HepG2 (cell line): ENCODE measurements at regions not wholly inside any gene's neighbourhood (a gene's known extent, or its start where the extent isn't known, plus 50 kb on each side); places are given as distances from the start of the nearest gene placed in this dataset.

Experiments
- ATAC-seq: fragments of 200-7000 bp; cut with Tn5 transposase; 3 replicates; pipeline ENCODE4 v1.9.1; 2020; ENCODE audit warnings: mild to moderate bottlenecking, moderate library complexity
- BruUV-seq: library from RNA; stranded (reverse); fragments of 400-500 nt; replicated peaks from 2 replicates; lab custom pipeline; 2021; lab: Mats Ljungman, UMichigan
- CTCF ChIA-PET: fragments of 300-600 bp; formaldehyde crosslinking; extraction: SDS; loops from one replicate; lab custom pipeline; 2021; ENCODE audit warnings: low total read pairs, inconsistent platforms, low intra/inter-chr PET ratio; lab: Yijun Ruan, JAX
- POLR2A ChIA-PET: fragments of 350-600 bp; sonication (Branson Sonifier 250); formaldehyde crosslinking; loops from one replicate; lab custom pipeline; 2020; ENCODE audit warnings: antibody characterized with exemption, inconsistent platforms; lab: Yijun Ruan, JAX
- DNase-seq: peaks from one replicate; pipeline ENCODE4 v3.0.0-alpha.2; 2015; ENCODE audit warnings: low spot score
- FAIRE-seq: peaks from 3 replicates; lab custom pipeline; 2011; peaks lifted over from hg19 to GRCh38; lab: Jason Lieb, UNC
- H2AFZ ChIP-seq: one replicate; pipeline ENCODE4 v1.6.1; 2011; ENCODE audit warnings: low read length, inconsistent platforms
- H3K27ac ChIP-seq: fragments of 300-600 bp; 3 replicates; pipeline ENCODE4 v1.8.0; 2011; ENCODE audit warnings: mixed run types, mild to moderate bottlenecking, mixed read lengths, low read length, inconsistent platforms; ENCODE audit not compliant: insufficient read depth; ENCODE audit errors: extremely low read length
- H3K27me3 ChIP-seq, 2 experiments: fragments of 200-600 bp in 1 of 2; 2 replicates in 1 of 2; 3 replicates in 1 of 2; pipeline versions ENCODE4 v1.6.0 to v1.8.0; 2011; ENCODE audit warnings: low read length in 2 of 2, mild to moderate bottlenecking in 2 of 2, moderate library complexity in 2 of 2, inconsistent platforms in 1 of 2; ENCODE audit not compliant: insufficient read depth in 2 of 2, control insufficient read depth in 1 of 2
- H3K36me3 ChIP-seq, 2 experiments: fragments of 200-600 bp in 1 of 2; replicated peaks in 1 of 2; 2 replicates in 1 of 2; 3 replicates in 1 of 2; pipeline versions ENCODE4 v1.5.1 to v1.8.0; 2011; ENCODE audit warnings: low read length in 2 of 2, inconsistent platforms in 1 of 2; ENCODE audit not compliant: insufficient read depth in 2 of 2, control insufficient read depth in 1 of 2
- H3K4me1 ChIP-seq: 2 replicates; pipeline ENCODE4 v1.5.1; 2012; ENCODE audit warnings: low read length, inconsistent platforms; ENCODE audit not compliant: insufficient read depth
- H3K4me2 ChIP-seq: 2 replicates; pipeline ENCODE4 v1.6.0; 2011; ENCODE audit warnings: low read depth, low read length, inconsistent platforms
- H3K4me3 ChIP-seq, 3 experiments: fragments of 200-600 bp in 1 of 3; sonication (generic), shearing (Covaris generic) in 1 of 3; replicated peaks in 1 of 3; 2 replicates each; pipeline ENCODE4 v1.5.1; 2011 to 2016; ENCODE audit warnings: low read length in 3 of 3, inconsistent platforms in 2 of 3, low read depth in 2 of 3, mild to moderate bottlenecking in 2 of 3, control low read depth in 1 of 3, mixed read lengths in 1 of 3; ENCODE audit not compliant: insufficient read depth in 1 of 3
- H3K79me2 ChIP-seq: one replicate; pipeline ENCODE4 v1.6.1; 2011; ENCODE audit warnings: low read length, inconsistent platforms; ENCODE audit not compliant: insufficient read depth
- H3K9ac ChIP-seq: 2 replicates; pipeline ENCODE4 v1.6.0; 2011; ENCODE audit warnings: mild to moderate bottlenecking, low read depth, low read length, inconsistent platforms; ENCODE audit not compliant: insufficient read depth
- H3K9me3 ChIP-seq: 2 replicates; pipeline ENCODE4 v1.5.1; 2012; ENCODE audit warnings: mild to moderate bottlenecking, low read length
- H4K20me1 ChIP-seq: 2 replicates; pipeline ENCODE4 v1.6.0; 2011; ENCODE audit warnings: inconsistent platforms, mild to moderate bottlenecking, low read length, moderate library complexity; ENCODE audit not compliant: insufficient read depth
- FOXA1 ChIP-seq, 2 experiments: fragments of 450-650 bp in 1 of 2; sonication (generic) in 1 of 2; formaldehyde crosslinking in 1 of 2; IDR thresholded peaks; 2 replicates each; pipeline versions ENCODE4 v1.4.0 to v1.6.1; 2016 to 2020; ENCODE audit warnings: missing genetic modification reagents in 1 of 2
- FOXK2 ChIP-seq: fragments of 450-650 bp; IDR thresholded peaks from 2 replicates; pipeline ENCODE4 v1.6.1; 2016
- HNF4G ChIP-seq, 2 experiments: sonication (generic) in 1 of 2; formaldehyde crosslinking in 1 of 2; IDR thresholded peaks; 2 replicates each; pipeline versions ENCODE4 v1.4.0 to v1.6.1; 2011 to 2020; ENCODE audit warnings: borderline replicate concordance in 2 of 2, low read depth in 2 of 2, mild to moderate bottlenecking in 2 of 2, low read length in 1 of 2, missing genetic modification reagents in 1 of 2, moderate library complexity in 1 of 2
- KDM1A ChIP-seq: IDR thresholded peaks from 2 replicates; pipeline ENCODE4 v1.6.1; 2016; ENCODE audit warnings: missing compliant biosample characterization
- MEF2D ChIP-seq: sonication (generic); formaldehyde crosslinking; IDR thresholded peaks from 2 replicates; pipeline ENCODE4 v1.5.1; 2020; ENCODE audit warnings: mild to moderate bottlenecking, missing genetic modification reagents
- NFIB ChIP-seq: sonication (generic); formaldehyde crosslinking; IDR thresholded peaks from 2 replicates; pipeline ENCODE4 v1.9.0; 2021; ENCODE audit warnings: missing genetic modification reagents, mild to moderate bottlenecking, borderline replicate concordance
- PITX1 ChIP-seq: sonication (generic); formaldehyde crosslinking; IDR thresholded peaks from 2 replicates; pipeline ENCODE4 v1.5.1; 2020; ENCODE audit warnings: mild to moderate bottlenecking, missing genetic modification reagents
- SALL2 ChIP-seq: sonication (generic); formaldehyde crosslinking; IDR thresholded peaks from 2 replicates; pipeline ENCODE4 v1.8.1; 2023; ENCODE audit warnings: mild to moderate bottlenecking, missing genetic modification reagents, inconsistent platforms
- ZNF329 ChIP-seq: sonication (generic); formaldehyde crosslinking; IDR thresholded peaks from 2 replicates; pipeline ENCODE4 v1.9.0; 2021; ENCODE audit warnings: low read depth, mild to moderate bottlenecking, missing genetic modification reagents
- ZNF761 ChIP-seq: sonication (generic); formaldehyde crosslinking; conservative IDR thresholded peaks from 2 replicates; pipeline ENCODE4 v1.4.0; 2020; ENCODE audit warnings: mild to moderate bottlenecking, missing genetic modification reagents
- WGBS: methylation state at CpG from one replicate; pipeline ENCODE4 v1.1.6; 2017; ENCODE audit warnings: low lambda C conversion rate; 5-methylcytosine and 5-hydroxymethylcytosine counted together
- in situ Hi-C: cut with HindIII; loops from 2 replicates; pipeline ENCODE4 v1.10.0; 2017; ENCODE audit warnings: low pct_unique_long_range_greater_than_20kb; ENCODE audit not compliant: extremely low pct_ligation_motif_present
- intact Hi-C: fragments of 100-400 bp; cut with micrococcal nuclease; formaldehyde crosslinking; loops from one replicate; pipeline ENCODE4 v1.10.0; 2022; ENCODE audit not compliant: unreplicated experiment
- TF ChIP-seq, protein P1 (sequence below): sonication (generic); formaldehyde crosslinking; IDR thresholded peaks from 2 replicates; pipeline ENCODE4 v1.4.0; 2020; ENCODE audit warnings: missing genetic modification reagents
- TF ChIP-seq, protein P2 (sequence below): sonication (generic); formaldehyde crosslinking; IDR thresholded peaks from 2 replicates; pipeline ENCODE4 v1.5.1; 2020; ENCODE audit warnings: mild to moderate bottlenecking, missing genetic modification reagents, borderline replicate concordance
- TF ChIP-seq, protein P3 (sequence below): fragments of 450-650 bp; IDR thresholded peaks from 2 replicates; pipeline ENCODE4 v1.6.1; 2017; ENCODE audit warnings: mild to moderate bottlenecking
- TF ChIP-seq, protein P4 (sequence below): IDR thresholded peaks from 2 replicates; pipeline ENCODE4 v1.6.1; 2016; ENCODE audit warnings: missing compliant biosample characterization, missing genetic modification reagents, borderline replicate concordance
- TF ChIP-seq, protein P5 (sequence below): sonication (generic); formaldehyde crosslinking; IDR thresholded peaks from 2 replicates; pipeline ENCODE4 v1.5.1; 2020; ENCODE audit warnings: mild to moderate bottlenecking, missing genetic modification reagents

DNA sequence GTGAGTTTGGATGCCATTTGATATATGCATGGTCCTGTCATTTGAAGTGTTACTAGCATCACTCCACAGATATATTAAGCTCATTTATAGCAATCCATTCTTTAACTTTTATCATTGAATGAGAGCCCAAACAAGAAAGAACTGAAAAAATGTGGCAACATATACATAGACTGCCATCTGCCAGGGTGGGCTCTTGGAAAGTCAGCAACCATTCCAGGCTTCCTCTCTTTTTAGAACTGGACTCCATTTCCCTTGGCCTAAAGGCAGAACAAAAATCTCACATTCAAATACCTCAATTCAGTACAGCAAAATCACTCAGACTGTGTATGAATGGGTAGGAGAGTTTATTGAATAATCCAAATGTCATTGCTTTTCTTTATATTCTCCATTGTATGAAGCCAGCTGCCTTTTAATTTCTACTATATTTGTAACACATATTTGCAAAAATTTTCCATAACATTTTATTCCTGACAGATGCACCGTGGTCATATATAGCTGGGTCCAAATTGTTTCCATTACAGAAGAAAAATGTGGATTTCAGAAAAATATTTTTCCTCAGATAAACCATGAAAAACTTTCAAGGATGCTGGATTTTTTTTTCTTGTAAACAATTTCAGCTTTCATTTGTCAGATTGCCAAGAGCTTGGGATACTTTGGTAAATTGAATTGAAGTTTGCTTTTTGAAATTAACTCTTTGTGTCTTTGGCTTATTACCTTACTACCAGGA is 1252.3 kb upstream of the SEL1L start:
- CTCF ChIA-PET, result no interaction called here
- H3K4me1 ChIP-seq, result no peaks in the 10 kb centered on the region
- POLR2A ChIA-PET, result no interaction called here
- no peak overlapping the region for H2AFZ ChIP-seq
- H3K4me2 ChIP-seq, result no peak overlapping the region
- in situ Hi-C loops, result no loop called here
- H3K79me2 ChIP-seq, result no peaks in the 10 kb centered on the region
- ATAC-seq (no peak), FAIRE-seq (no peak), DNase-seq (no peak)
- no peaks in the 10 kb centered on the region for H3K36me3 ChIP-seq
- intact Hi-C loops, result no loop called here
- WGBS, result 3% methylated on average over 1 of the region's 1 CpG
- no peaks in the 10 kb centered on the region for H3K27me3 ChIP-seq
- no TSS peak for BruUV-seq
- H4K20me1 ChIP-seq, result no peaks in the 10 kb centered on the region
- peaks cover 12% of the 10 kb centered on the region; the same call in 1 of the 2 replicates for H3K9me3 ChIP-seq
- no peak overlapping the region for H3K27ac ChIP-seq
- no peak overlapping the region for H3K4me3 ChIP-seq
- H3K9ac ChIP-seq, result no peak overlapping the region
- TF ChIP-seq, protein P1, sequence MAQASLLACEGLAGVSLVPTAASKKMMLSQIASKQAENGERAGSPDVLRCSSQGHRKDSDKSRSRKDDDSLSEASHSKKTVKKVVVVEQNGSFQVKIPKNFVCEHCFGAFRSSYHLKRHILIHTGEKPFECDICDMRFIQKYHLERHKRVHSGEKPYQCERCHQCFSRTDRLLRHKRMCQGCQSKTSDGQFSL (CRISPR knock-in tag), result no peak
- TF ChIP-seq FOXK2 (no peak), ZNF761 (no peak), ZNF329 (CRISPR knock-in tag) (no peak), MEF2D (no peak), HNF4G (IDR thresholded peaks at IDR 0.05; ENCODE audit: borderline replicate concordance, low read depth, low read length) (no peak), HNF4G (CRISPR knock-in tag; IDR thresholded peaks at IDR 0.05; ENCODE audit: borderline replicate concordance, low read depth) (no peak), FOXA1 (IDR thresholded peaks at IDR 0.05) (no peak), FOXA1 (CRISPR knock-in tag; IDR thresholded peaks at IDR 0.05) (no peak), SALL2 (no peak), KDM1A (CRISPR knock-in tag) (no peak), NFIB (no peak), PITX1 (CRISPR knock-in tag) (no peak)
- TF ChIP-seq, protein P2, sequence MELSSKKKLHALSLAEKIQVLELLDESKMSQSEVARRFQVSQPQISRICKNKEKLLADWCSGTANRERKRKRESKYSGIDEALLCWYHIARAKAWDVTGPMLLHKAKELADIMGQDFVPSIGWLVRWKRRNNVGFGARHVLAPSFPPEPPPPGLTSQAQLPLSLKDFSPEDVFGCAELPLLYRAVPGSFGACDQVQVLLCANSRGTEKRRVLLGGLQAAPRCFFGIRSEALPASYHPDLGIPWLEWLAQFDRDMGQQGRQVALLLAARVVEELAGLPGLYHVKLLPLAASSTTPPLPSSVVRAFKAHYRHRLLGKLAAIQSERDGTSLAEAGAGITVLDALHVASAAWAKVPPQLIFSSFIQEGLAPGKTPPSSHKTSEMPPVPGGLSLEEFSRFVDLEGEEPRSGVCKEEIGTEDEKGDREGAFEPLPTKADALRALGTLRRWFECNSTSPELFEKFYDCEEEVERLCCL (CRISPR knock-in tag), result no peak
- TF ChIP-seq, protein P3, sequence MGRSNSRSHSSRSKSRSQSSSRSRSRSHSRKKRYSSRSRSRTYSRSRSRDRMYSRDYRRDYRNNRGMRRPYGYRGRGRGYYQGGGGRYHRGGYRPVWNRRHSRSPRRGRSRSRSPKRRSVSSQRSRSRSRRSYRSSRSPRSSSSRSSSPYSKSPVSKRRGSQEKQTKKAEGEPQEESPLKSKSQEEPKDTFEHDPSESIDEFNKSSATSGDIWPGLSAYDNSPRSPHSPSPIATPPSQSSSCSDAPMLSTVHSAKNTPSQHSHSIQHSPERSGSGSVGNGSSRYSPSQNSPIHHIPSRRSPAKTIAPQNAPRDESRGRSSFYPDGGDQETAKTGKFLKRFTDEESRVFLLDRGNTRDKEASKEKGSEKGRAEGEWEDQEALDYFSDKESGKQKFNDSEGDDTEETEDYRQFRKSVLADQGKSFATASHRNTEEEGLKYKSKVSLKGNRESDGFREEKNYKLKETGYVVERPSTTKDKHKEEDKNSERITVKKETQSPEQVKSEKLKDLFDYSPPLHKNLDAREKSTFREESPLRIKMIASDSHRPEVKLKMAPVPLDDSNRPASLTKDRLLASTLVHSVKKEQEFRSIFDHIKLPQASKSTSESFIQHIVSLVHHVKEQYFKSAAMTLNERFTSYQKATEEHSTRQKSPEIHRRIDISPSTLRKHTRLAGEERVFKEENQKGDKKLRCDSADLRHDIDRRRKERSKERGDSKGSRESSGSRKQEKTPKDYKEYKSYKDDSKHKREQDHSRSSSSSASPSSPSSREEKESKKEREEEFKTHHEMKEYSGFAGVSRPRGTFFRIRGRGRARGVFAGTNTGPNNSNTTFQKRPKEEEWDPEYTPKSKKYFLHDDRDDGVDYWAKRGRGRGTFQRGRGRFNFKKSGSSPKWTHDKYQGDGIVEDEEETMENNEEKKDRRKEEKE, result no peak
- TF ChIP-seq, protein P4, sequence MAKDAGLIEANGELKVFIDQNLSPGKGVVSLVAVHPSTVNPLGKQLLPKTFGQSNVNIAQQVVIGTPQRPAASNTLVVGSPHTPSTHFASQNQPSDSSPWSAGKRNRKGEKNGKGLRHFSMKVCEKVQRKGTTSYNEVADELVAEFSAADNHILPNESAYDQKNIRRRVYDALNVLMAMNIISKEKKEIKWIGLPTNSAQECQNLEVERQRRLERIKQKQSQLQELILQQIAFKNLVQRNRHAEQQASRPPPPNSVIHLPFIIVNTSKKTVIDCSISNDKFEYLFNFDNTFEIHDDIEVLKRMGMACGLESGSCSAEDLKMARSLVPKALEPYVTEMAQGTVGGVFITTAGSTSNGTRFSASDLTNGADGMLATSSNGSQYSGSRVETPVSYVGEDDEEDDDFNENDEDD (CRISPR knock-in tag), result no peak
- TF ChIP-seq, protein P5, sequence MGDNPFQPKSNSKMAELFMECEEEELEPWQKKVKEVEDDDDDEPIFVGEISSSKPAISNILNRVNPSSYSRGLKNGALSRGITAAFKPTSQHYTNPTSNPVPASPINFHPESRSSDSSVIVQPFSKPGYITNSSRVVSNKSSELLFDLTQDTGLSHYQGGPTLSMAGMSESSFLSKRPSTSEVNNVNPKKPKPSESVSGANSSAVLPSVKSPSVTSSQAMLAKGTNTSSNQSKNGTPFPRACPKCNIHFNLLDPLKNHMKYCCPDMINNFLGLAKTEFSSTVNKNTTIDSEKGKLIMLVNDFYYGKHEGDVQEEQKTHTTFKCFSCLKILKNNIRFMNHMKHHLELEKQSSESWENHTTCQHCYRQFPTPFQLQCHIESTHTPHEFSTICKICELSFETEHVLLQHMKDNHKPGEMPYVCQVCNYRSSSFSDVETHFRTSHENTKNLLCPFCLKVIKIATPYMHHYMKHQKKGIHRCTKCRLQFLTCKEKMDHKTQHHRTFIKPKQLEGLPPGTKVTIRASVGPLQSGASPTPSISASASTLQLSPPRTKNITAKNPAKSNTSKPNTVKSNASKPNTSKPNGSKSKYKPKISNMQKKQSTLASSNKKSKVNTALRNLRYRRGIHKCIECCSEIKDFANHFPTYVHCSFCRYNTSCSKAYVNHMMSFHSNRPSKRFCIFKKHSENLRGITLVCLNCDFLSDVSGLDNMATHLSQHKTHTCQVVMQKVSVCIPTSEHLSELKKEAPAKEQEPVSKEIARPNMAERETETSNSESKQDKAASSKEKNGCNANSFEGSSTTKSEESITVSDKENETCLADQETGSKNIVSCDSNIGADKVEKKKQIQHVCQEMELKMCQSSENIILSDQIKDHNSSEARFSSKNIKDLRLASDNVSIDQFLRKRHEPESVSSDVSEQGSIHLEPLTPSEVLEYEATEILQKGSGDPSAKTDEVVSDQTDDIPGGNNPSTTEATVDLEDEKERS (CRISPR knock-in tag), result no peak
